Muscle of arm (tissue), 1 donor: ENCODE measurements at regions not wholly inside any gene's neighbourhood (a gene's known extent, or its start where the extent isn't known, plus 50 kb on each side); places are given as distances from the start of the nearest gene placed in this dataset.

Source experiments
- DNase-seq: peaks from one replicate; pipeline ENCODE4 v3.0.0-alpha.2; 2013

- DNase-seq, result no peak
Measured at GRCh38 chr18:25962919-25963318, 127.5 kb downstream of the SS18 start.

GRCh38 chr18:25962176-25962575 is 128.2 kb downstream of the SS18 start:
- no peak for DNase-seq

DNA sequence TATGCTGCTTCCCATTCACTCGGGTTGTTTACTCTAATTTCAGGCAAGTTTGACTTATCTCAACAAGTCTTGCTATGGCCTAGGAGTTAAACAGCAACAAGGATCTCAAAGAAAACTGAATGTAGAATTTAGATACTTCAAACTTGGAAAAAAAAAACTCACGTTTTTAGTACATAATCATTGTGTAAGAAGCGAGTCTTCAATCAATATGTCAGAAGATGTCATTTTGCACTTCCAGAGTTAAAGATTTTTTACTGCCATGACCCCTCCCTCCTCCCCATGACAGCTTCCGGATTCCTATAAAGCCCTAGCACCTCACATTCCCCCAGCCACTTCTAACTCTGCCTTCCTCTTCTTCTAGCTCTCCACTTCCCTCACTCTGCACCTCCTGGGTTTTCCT is 133.4 kb downstream of the SS18 start:
- no peak for DNase-seq

DNA sequence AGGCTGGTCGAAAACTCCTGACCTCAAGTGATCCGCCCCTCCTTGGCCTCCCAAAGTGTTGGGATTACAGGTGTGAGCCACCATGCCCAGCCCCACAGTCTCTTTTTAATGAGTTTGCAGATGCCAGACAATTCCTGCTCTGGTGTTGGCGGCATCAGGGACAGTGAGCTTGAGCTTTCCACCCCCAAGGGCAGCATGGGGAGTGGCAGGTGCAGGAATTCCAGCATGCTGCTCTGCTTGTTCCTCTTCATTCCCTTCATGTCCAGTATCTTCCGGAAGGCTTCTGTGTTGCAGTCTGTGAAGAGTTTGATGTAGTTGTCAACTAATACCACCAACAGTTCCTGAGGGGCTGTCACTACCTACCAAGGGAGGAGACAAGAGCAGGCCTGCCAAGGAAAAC is 137.3 kb downstream of the SS18 start:
- no peak for DNase-seq

GRCh38 chr18:25950321-25950720 is 140.1 kb downstream of the SS18 start:
- DNase-seq, result no peak

- no peak for DNase-seq
Measured at GRCh38 chr18:25946540-25946939, 143.9 kb downstream of the SS18 start.

- no peak for DNase-seq
Measured at GRCh38 chr18:25935356-25935755, 155.1 kb downstream of the SS18 start.

DNA sequence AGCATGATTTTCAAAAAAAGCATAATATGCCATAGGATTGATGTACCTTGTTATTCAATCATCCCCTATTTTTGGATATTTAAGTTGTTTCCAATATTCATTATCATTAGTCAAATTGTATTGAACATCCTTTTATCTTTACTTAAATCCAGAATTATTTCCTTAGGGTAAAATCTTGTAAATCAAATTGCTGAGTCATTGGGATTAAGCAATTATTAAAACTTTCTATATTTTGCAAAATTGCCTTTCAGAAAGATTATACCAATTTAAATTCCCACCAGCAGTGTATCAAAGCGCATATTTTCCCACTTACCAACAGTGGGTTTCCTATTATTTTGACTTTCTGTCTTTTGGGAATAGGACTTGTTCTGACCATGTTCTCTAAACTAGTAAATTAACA is 159.3 kb downstream of the SS18 start:
- DNase-seq, result no peak

DNA sequence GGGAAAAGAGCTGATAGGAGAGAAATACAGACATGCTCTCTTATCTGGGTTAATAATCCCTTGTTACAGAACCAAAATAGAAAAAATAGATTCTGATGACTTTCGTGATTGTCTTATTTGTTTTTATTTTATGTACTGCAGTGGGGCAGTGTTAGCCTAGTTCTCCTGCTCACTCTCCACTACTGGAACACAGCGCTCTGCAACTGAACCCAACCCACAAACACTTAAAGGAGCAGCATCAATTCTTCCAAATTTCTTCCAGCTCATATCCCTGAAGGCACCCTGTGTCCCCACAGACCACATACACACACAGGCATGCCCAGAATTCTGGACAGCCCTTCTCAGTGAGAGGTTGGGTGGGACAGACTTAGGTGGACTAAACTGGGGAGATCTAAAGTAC is 160.6 kb downstream of the SS18 start:
- DNase-seq, result no peak

DNA sequence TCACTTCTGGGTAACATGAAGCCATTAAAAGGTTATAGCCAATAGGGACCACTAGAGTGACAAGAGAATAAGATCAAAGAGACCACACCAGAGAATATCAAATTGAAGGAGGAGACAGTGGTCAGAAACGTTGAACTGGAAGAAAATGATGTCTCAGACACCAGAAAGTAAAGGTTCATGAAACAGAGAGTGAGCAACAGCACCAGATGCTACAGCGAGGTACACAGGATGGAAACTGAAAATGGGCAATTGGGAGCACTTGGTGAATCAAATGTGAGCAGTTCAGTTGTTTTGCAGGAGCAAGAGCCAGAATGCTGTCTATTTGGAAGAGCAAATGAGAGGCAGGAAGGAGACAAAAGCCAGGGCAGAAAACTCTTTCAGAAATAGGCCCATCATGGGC is 162.6 kb downstream of the SS18 start:
- no peak for DNase-seq

DNA sequence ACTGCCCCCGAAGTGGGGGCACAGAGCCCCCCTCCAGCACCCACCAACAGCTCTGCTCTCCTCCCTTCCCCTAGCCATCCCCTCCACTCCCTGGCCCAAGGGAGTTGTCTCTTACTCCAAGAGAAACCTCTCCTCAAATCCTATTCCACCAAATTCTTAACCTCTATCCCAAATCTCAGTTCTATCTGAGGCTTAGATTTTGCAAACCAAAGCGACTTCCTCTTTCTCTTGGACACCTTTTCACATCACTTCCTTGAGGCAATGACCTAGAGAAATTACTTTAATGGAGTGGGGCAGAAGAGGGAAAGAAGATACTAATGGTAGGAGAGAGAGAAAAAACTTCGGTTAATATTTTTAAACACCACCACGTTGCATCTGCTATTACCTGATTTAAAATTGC is 167.2 kb downstream of the SS18 start:
- DNase-seq, result no peak

DNA sequence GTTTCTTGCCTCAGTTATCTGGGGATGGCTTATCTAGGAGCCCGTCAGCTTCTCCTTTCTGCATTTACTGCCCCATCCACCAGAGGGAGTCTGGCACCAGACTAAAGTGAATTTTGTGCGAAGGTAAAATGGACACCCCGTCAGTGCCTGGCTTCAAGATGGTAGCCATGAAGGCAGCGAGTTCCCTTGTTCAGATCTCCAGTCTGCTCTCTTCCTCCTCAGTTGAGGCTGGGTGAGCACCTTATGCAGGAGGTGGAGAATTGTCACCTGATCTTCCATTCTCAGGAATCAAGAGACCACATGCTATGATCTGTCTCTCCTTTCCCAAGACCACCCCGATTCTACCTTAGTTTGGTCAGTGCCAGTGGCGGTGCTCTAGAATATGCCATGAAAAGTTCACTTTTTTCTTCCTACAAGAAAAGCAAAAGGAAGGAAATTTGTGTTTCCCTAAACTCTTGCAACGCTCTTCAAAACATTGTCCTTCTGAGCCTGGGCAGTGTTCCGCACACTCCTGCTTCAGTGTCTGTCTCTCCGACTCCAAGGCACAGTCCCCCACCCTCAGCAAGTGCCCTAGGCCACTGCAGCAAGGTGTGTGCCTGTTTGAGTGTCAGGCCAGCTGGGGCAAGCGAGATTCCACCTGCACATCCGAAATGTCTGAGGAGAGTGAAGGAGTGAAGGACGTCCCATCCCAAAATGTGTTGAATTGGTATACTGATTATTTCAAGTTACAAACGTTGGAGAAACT is 168.6 kb downstream of the SS18 start:
- no peak for DNase-seq

- DNase-seq, result no peak
Measured at GRCh38 chr18:25915907-25916306, 174.5 kb downstream of the SS18 start.

DNA sequence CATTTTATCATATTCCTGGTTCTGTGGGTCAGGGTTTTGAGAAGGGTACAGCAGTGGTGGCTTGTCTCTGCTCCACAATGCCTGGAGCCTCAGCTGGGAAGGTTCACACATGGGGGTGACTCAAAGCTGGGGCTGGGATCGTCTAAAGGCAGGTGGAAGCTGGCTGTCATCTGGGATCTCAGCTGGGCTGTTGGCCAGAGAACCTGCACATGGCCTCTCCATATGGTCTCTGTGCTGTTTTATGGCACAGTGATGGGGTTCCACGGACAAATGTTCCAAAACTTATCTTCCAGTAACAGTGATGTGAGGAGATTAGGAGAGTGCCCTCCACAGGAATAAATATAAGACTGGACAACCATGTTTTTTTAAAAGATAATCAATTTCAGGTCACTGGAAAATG is 191.4 kb downstream of the SS18 start:
- no peak for DNase-seq

DNA sequence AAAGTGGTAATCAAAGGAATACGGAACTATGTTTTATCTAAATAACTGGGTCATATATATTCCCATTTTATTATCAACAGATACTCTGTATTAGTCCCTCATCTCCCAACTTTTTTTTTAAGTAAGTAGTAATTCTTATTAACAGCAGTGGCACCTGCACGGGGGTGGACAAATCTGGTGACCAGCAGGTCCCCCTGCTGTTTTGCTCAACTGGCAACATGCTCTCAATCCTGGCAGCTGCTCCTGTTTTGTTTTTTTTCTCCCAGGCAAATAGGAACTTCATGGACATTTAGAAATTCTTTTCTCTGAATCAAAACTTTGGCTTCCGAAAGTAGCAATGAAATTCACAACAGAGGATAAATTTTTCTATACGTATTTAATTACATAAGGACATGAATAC is 193.5 kb downstream of the SS18 start:
- no peak for DNase-seq

DNA sequence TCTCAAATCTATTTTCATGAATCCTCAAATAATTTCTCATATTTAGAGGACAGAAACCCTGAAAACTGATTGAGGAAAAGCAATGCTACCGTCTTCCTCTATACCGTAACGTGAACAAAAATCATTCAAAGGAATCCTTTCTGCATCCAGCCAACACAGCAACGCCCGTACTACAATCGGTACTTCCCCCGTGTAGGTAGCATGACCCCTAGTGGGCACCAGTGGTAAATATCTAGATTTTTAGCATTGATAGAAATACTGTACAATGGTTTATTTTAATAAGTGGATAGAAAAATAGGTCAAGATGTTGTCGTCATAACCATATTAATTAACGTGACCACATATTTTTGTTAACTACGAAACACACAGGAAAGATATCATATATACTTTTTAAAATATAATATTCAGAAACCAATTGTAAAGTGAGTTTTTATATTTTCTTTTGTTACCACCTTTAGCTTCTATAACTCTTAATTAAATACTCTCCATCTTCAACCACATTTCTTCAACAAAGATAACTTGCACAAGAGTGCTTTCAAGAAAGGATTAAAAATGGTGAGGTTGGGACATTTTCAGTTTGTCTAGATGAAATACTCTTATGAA is 194.1 kb downstream of the SS18 start:
- peak; percentile 52 for DNase-seq

- DNase-seq, result no peak
Measured at GRCh38 chr18:25895518-25895917, 194.9 kb downstream of the SS18 start.

DNA sequence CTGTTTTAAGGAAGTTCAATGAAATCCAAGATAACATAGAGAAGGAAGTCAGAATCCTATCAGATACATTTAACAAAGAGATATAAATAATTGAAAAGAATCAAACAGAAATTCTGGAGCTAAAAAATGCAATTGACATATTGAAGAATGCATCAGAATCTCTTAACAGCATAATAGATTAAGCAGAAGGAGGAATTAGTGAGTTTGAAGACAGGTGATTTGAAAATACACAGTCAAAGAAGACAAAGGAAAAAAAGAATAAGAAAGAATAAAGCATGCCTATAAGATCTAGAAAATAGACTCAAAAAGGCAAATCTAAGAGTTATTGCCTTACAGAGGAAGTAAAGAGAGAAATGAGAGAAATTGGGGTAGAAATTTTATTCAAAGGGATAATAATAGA is 204.1 kb downstream of the SS18 start:
- DNase-seq, result no peak

DNA sequence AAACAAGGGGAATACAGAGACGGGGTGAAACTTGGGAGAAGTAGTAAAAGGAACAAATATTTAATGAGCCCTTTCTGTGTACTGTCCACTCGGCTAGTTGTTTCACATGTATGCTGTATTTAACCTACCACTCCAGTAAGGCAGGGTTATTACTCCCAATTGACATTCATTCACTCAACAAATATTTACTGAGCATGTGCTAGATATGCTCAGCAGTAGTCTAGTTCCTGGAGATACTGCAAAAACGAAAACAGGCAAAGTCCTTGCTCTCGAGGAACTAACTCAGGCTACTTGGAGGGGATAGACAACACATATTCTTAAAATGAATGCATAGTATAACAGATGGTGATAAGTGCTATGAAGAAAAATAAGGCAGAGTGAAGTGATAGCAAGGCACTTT is 207.3 kb downstream of the SS18 start:
- no peak for DNase-seq

DNA sequence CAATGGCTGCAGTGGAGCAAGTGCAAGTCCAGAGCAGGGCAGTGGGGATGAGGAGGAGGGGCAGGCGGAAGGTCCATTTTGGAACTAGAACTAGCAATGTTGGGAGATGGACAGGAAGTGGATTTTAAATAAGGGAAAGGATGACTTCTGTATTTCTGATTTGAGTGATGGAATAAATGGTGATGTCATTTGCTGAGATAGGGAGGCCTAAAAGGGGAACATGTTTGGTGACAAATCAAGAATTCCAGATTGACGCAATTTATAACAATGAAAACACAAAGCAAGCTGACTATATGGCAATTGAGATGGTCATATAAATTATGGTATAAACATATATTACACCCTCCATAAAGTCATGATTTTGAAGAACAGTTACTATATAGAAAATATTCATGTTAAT is 209.3 kb downstream of the SS18 start:
- no peak for DNase-seq

GRCh38 chr18:25880441-25880840 is 210.0 kb downstream of the SS18 start:
- no peak for DNase-seq

- DNase-seq, result peak; percentile 38
Measured at GRCh38 chr18:25876330-25876948, 214.0 kb downstream of the SS18 start.

DNA sequence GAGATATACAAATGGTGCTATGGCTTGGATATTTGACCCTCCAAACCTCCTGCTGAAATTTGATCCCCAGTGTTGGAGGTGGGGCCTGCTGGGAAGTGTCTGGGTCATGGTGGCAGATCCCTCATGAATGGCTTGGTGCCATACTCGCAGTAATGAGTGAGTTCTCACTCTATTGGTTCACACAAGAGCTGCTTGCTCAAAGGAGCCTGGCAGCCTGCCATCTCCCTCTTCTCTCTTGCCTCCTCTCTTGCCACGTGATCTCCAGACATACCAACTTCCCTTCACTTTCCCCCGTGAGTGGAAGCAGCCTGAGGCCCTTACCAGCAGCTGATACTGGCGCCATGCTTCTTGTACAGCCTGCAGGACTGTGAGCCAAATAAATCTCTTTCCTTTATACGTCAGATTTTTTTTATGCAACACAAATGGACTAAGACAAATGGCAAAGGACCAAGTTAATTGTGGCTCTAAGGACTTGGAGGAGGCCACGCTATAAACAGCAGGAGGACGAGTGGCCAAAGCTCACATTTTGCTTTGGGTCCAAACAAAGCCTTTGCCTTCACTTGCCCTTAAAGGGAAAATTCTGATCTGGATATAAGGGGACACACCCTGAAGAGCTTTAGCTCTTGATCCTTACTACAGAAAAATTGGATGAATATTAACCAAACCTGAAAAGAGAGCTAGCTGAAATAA is 214.7 kb downstream of the SS18 start:
- DNase-seq, result no peak
